MM.1S (cell line): ENCODE measurements at regions not wholly inside any gene's neighbourhood (a gene's known extent, or its start where the extent isn't known, plus 50 kb on each side); places are given as distances from the start of the nearest gene placed in this dataset.

ENCODE experiments used
- DNase-seq: peaks from one replicate; pipeline ENCODE4 v3.0.0-alpha.2; 2015
- H2AFZ ChIP-seq: fragments of 300-600 bp; sonication (generic); 2 replicates; pipeline ENCODE4 v1.6.0; 2016; ENCODE audit warnings: antibody characterized with exemption, low read length
- H3F3A ChIP-seq: fragments of 300-600 bp; sonication (generic); 2 replicates; pipeline ENCODE4 v1.6.1; 2016; ENCODE audit warnings: mild to moderate bottlenecking, antibody characterized with exemption, low read length, moderate library complexity, mixed read lengths; ENCODE audit not compliant: insufficient read depth
- H3K27ac ChIP-seq: fragments of 300-600 bp; sonication (generic); 2 replicates; pipeline ENCODE4 v1.5.1; 2016; ENCODE audit warnings: mild to moderate bottlenecking, low read length
- H3K27me3 ChIP-seq: fragments of 300-600 bp; sonication (generic); replicated peaks from 2 replicates; pipeline ENCODE4 v1.6.0; 2016; ENCODE audit warnings: low read length; ENCODE audit not compliant: insufficient read depth
- H3K36me3 ChIP-seq: fragments of 300-600 bp; sonication (generic); replicated peaks from 2 replicates; pipeline ENCODE4 v1.6.1; 2016; ENCODE audit warnings: mild to moderate bottlenecking, low read length, mixed read lengths; ENCODE audit not compliant: insufficient read depth
- H3K4me1 ChIP-seq: fragments of 300-600 bp; sonication (generic); 2 replicates; pipeline ENCODE4 v1.6.1; 2016; ENCODE audit warnings: low read length, mixed read lengths
- H3K4me2 ChIP-seq: fragments of 300-600 bp; sonication (generic); 2 replicates; pipeline ENCODE4 v1.6.0; 2016; ENCODE audit warnings: low read depth, low read length
- H3K4me3 ChIP-seq: fragments of 300-600 bp; sonication (generic); 2 replicates; pipeline ENCODE4 v1.5.1; 2016; ENCODE audit warnings: low read length, mixed read lengths
- H3K79me2 ChIP-seq: fragments of 300-600 bp; sonication (generic); 2 replicates; pipeline ENCODE4 v1.6.1; 2016; ENCODE audit warnings: mixed run types, low read length, mixed read lengths
- H3K9ac ChIP-seq: fragments of 300-600 bp; sonication (generic); 2 replicates; pipeline ENCODE4 v1.6.1; 2016; ENCODE audit warnings: low read length, mixed read lengths
- H3K9me2 ChIP-seq: fragments of 300-600 bp; sonication (generic); replicated peaks from 2 replicates; pipeline ENCODE4 v1.6.1; 2016; ENCODE audit warnings: mild to moderate bottlenecking, low read length, mixed read lengths; ENCODE audit not compliant: insufficient read depth
- H3K9me3 ChIP-seq: fragments of 300-600 bp; sonication (generic); replicated peaks from 2 replicates; pipeline ENCODE4 v1.6.1; 2016; ENCODE audit warnings: mild to moderate bottlenecking, low read length, mixed read lengths; ENCODE audit not compliant: insufficient read depth
- H4K20me1 ChIP-seq: fragments of 300-600 bp; sonication (generic); 2 replicates; pipeline ENCODE4 v1.6.1; 2016; ENCODE audit warnings: mild to moderate bottlenecking, low read length, moderate library complexity, mixed read lengths; ENCODE audit not compliant: insufficient read depth
- EZH2 ChIP-seq: fragments of 300-600 bp; sonication (generic); optimal IDR thresholded peaks from 2 replicates; pipeline ENCODE3; 2017; ENCODE audit warnings: low read depth, mild to moderate bottlenecking, antibody characterized with exemption, low read length, mixed read lengths
- EZH2phosphoT487 ChIP-seq: fragments of 300-600 bp; sonication (generic); IDR thresholded peaks from 2 replicates; pipeline ENCODE4 v1.6.1; 2018; ENCODE audit warnings: antibody characterized with exemption, low read length
- TF ChIP-seq, protein P1 (sequence below): fragments of 300-600 bp; sonication (generic); IDR thresholded peaks from 2 replicates; pipeline ENCODE4 v1.5.1; 2016; ENCODE audit warnings: antibody characterized with exemption, low read length, mixed read lengths

DNA sequence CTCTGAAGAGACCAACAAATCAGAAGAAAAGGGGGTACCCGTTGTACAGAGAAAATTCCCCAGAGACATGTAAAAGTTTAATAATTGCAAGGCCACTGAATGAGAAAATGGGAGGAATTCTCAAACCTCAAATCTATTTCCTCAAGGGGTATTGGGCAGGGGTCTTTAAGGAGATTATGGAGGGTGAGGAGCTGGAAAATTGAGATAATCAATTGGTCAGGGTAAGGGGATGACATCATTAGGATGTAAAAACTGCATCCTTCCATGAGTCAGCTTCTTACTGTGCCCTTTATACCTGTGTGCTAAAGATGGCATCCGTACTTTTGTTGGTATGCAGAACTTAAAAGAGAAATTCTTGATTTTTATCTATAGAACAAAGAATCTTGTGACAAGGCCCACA, 641.5 kb downstream of the LRFN5 start:
- no peaks in the 10 kb centered on the region for H3K9me3 ChIP-seq
- no peak overlapping the region for H3K27ac ChIP-seq
- TF ChIP-seq EZH2phosphoT487, result no peak
- no peak for TF ChIP-seq EZH2
- TF ChIP-seq, protein P1, sequence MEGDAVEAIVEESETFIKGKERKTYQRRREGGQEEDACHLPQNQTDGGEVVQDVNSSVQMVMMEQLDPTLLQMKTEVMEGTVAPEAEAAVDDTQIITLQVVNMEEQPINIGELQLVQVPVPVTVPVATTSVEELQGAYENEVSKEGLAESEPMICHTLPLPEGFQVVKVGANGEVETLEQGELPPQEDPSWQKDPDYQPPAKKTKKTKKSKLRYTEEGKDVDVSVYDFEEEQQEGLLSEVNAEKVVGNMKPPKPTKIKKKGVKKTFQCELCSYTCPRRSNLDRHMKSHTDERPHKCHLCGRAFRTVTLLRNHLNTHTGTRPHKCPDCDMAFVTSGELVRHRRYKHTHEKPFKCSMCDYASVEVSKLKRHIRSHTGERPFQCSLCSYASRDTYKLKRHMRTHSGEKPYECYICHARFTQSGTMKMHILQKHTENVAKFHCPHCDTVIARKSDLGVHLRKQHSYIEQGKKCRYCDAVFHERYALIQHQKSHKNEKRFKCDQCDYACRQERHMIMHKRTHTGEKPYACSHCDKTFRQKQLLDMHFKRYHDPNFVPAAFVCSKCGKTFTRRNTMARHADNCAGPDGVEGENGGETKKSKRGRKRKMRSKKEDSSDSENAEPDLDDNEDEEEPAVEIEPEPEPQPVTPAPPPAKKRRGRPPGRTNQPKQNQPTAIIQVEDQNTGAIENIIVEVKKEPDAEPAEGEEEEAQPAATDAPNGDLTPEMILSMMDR, result no peak
- no peaks in the 10 kb centered on the region for H3F3A ChIP-seq
- no peak overlapping the region for H3K9ac ChIP-seq
- H3K4me2 ChIP-seq, result no peak overlapping the region
- no peaks in the 10 kb centered on the region for H3K36me3 ChIP-seq
- H3K4me3 ChIP-seq, result no peak overlapping the region
- no peaks in the 10 kb centered on the region for H4K20me1 ChIP-seq
- no peak overlapping the region for H2AFZ ChIP-seq
- DNase-seq, result no peak
- H3K9me2 ChIP-seq, result no peaks in the 10 kb centered on the region
- H3K27me3 ChIP-seq, result no peaks in the 10 kb centered on the region
- no peaks in the 10 kb centered on the region for H3K79me2 ChIP-seq
- H3K4me1 ChIP-seq, result no peaks in the 10 kb centered on the region

- Histone ChIP-seq H3K4me2 (no peak overlapping the region), H2AFZ (no peak overlapping the region), H3K27ac (no peak overlapping the region), H3K4me1 (no peaks in the 10 kb centered on the region), H3K27me3 (no peaks in the 10 kb centered on the region), H3K79me2 (no peaks in the 10 kb centered on the region), H3K9me3 (no peaks in the 10 kb centered on the region), H3K9me2 (no peaks in the 10 kb centered on the region), H3K36me3 (no peaks in the 10 kb centered on the region), H3K9ac (no peak overlapping the region), H4K20me1 (no peaks in the 10 kb centered on the region), H3K4me3 (no peak overlapping the region), H3F3A (no peaks in the 10 kb centered on the region)
- no peak for DNase-seq
- TF ChIP-seq EZH2 (no peak), EZH2phosphoT487 (no peak)
- TF ChIP-seq, protein P1, result no peak
Measured at GRCh38 chr14:42241101-42241500, 634.4 kb downstream of the LRFN5 start.

DNA sequence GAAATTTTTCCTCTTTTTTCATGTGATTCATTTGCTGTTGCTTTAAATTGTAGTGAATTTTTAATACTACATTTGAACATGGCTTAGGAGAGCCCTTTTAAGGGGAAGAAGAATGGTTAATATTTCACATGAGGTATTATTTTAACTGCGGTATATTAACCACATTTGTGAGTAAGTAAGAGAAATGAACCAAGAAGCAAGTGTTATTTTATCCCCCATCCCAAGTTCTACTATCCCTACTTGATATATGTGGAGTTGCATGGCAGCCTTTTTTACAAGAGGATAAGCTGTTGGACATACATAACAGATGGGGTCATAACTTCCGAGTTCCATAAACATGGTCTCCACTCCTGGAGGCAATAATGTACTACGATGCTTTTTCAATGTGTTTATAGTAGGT, 623.3 kb downstream of the LRFN5 start:
- Histone ChIP-seq H3K4me2 (no peak overlapping the region), H3K4me3 (no peak overlapping the region), H3K36me3 (no peaks in the 10 kb centered on the region), H3K79me2 (no peaks in the 10 kb centered on the region), H3K27me3 (no peaks in the 10 kb centered on the region), H3K4me1 (peaks cover 11% of the 10 kb centered on the region; the same call in 1 of the 2 replicates), H3F3A (no peaks in the 10 kb centered on the region), H4K20me1 (no peaks in the 10 kb centered on the region), H3K9me2 (no peaks in the 10 kb centered on the region), H3K9me3 (no peaks in the 10 kb centered on the region), H2AFZ (no peak overlapping the region), H3K27ac (no peak overlapping the region), H3K9ac (no peak overlapping the region)
- TF ChIP-seq EZH2 (no peak), EZH2phosphoT487 (no peak)
- TF ChIP-seq, protein P1, result no peak
- DNase-seq, result no peak
